PFSK-1 (cell line): ENCODE measurements at regions not wholly inside any gene's neighbourhood (a gene's known extent, or its start where the extent isn't known, plus 50 kb on each side); places are given as distances from the start of the nearest gene placed in this dataset.

Experiments
- FOXP2 ChIP-seq: optimal IDR thresholded peaks from 2 replicates; pipeline ENCODE3; 2011; ENCODE audit warnings: borderline replicate concordance, control low read depth, inconsistent platforms; ENCODE audit not compliant: insufficient read depth; ENCODE audit errors: extremely low read length, extremely low read depth
- POLR2AphosphoS5 ChIP-seq: IDR thresholded peaks from 2 replicates; pipeline ENCODE4 v1.6.1; 2012; ENCODE audit warnings: low read depth, mild to moderate bottlenecking, control low read depth, low read length, moderate library complexity
- REST ChIP-seq, 2 experiments: IDR thresholded peaks; 2 replicates each; pipeline versions ENCODE4 v1.6.1 to v1.8.0; 2011 to 2012; ENCODE audit warnings: low read depth in 2 of 2, low read length in 2 of 2, control low read depth in 1 of 2, inconsistent platforms in 1 of 2, mild to moderate bottlenecking in 1 of 2, moderate library complexity in 1 of 2; ENCODE audit not compliant: insufficient read depth in 1 of 2
- SIN3A ChIP-seq: IDR thresholded peaks from 2 replicates; pipeline ENCODE4 v1.6.1; 2012; ENCODE audit warnings: mild to moderate bottlenecking, low read length, moderate library complexity, borderline replicate concordance; ENCODE audit not compliant: insufficient read depth
- TAF1 ChIP-seq: IDR thresholded peaks from 2 replicates; pipeline ENCODE4 v1.6.1; 2012; ENCODE audit warnings: low read length, control low read depth, borderline replicate concordance; ENCODE audit not compliant: insufficient read depth

- no peak for TF ChIP-seq POLR2AphosphoS5
- no peak for TF ChIP-seq SIN3A
- TF ChIP-seq TAF1: no peak
- no peak for TF ChIP-seq REST (IDR thresholded peaks at IDR 0.05; ENCODE audit: insufficient read depth in 1 of 2, low read depth in 2 of 2, low read length in 2 of 2)
- TF ChIP-seq FOXP2: no peak
Observed at GRCh38 chr10:4488904-4489303, 337.1 kb upstream of the AKR1E2 start.

- no peak for TF ChIP-seq FOXP2
- no peak for TF ChIP-seq POLR2AphosphoS5
- TF ChIP-seq TAF1: no peak
- no peak for TF ChIP-seq SIN3A
- no peak for TF ChIP-seq REST (IDR thresholded peaks at IDR 0.05; ENCODE audit: insufficient read depth in 1 of 2, low read depth in 2 of 2, low read length in 2 of 2)
Observed at GRCh38 chr10:4485636-4486035, 340.4 kb upstream of the AKR1E2 start.

GRCh38 chr10:4483811-4484210 is 342.2 kb upstream of the AKR1E2 start:
- TF ChIP-seq FOXP2: no peak
- TF ChIP-seq SIN3A: no peak
- TF ChIP-seq POLR2AphosphoS5: no peak
- no peak for TF ChIP-seq REST (IDR thresholded peaks at IDR 0.05; ENCODE audit: insufficient read depth in 1 of 2, low read depth in 2 of 2, low read length in 2 of 2)
- TF ChIP-seq TAF1: no peak

- no peak for TF ChIP-seq SIN3A
- TF ChIP-seq REST (IDR thresholded peaks at IDR 0.05; ENCODE audit: insufficient read depth in 1 of 2, low read depth in 2 of 2, low read length in 2 of 2): no peak
- no peak for TF ChIP-seq POLR2AphosphoS5
- no peak for TF ChIP-seq FOXP2
- no peak for TF ChIP-seq TAF1
Observed at GRCh38 chr10:4482659-4483058, 343.3 kb upstream of the AKR1E2 start.

- TF ChIP-seq SIN3A (no peak), POLR2AphosphoS5 (no peak), FOXP2 (no peak), TAF1 (no peak), REST (IDR thresholded peaks at IDR 0.05; ENCODE audit: insufficient read depth in 1 of 2, low read depth in 2 of 2, low read length in 2 of 2) (no peak)
Observed at GRCh38 chr10:4481192-4481591, 344.8 kb upstream of the AKR1E2 start.
